Skeletal muscle satellite cell (primary cell): ENCODE measurements at regions not wholly inside any gene's neighbourhood (a gene's known extent, or its start where the extent isn't known, plus 50 kb on each side); places are given as distances from the start of the nearest gene placed in this dataset.

Experiments used
- H3K27me3 ChIP-seq: 2 replicates; pipeline ENCODE4 v1.7.0; 2013; ENCODE audit warnings: low read length; ENCODE audit not compliant: control insufficient read depth, insufficient read depth
- H3K36me3 ChIP-seq: 2 replicates; pipeline ENCODE4 v1.7.0; 2013; ENCODE audit warnings: mild to moderate bottlenecking, control low read depth, low read length; ENCODE audit not compliant: insufficient read depth
- H3K4me1 ChIP-seq: 2 replicates; pipeline ENCODE4 v1.7.0; 2013; ENCODE audit warnings: low read length; ENCODE audit not compliant: control insufficient read depth, insufficient read depth
- H3K4me2 ChIP-seq: 2 replicates; pipeline ENCODE4 v1.7.0; 2013; ENCODE audit warnings: mild to moderate bottlenecking, low read length
- H3K4me3 ChIP-seq: 2 replicates; pipeline ENCODE4 v1.7.0; 2013; ENCODE audit warnings: low read length
- H3K9ac ChIP-seq: 2 replicates; pipeline ENCODE4 v1.7.0; 2013; ENCODE audit warnings: mild to moderate bottlenecking, low read depth, low read length, moderate library complexity
- H3K9me3 ChIP-seq: replicated peaks from 2 replicates; pipeline ENCODE4 v1.7.0; 2013; ENCODE audit warnings: mild to moderate bottlenecking, control low read depth, low read length

GRCh38 chr18:78566065-78566464 lies 413.6 kb upstream of the SALL3 start:
- no peak overlapping the region for H3K4me2 ChIP-seq
- no peaks in the 10 kb centered on the region for H3K27me3 ChIP-seq
- H3K4me1 ChIP-seq: no peaks in the 10 kb centered on the region
- H3K9me3 ChIP-seq: peaks cover 26% of the 10 kb centered on the region
- no peaks in the 10 kb centered on the region for H3K36me3 ChIP-seq
- no peak overlapping the region for H3K9ac ChIP-seq
- H3K4me3 ChIP-seq: no peak overlapping the region

GRCh38 chr18:78566720-78567119 lies 412.9 kb upstream of the SALL3 start:
- no peak overlapping the region for H3K9ac ChIP-seq
- no peak overlapping the region for H3K4me2 ChIP-seq
- H3K27me3 ChIP-seq: no peaks in the 10 kb centered on the region
- H3K36me3 ChIP-seq: no peaks in the 10 kb centered on the region
- H3K9me3 ChIP-seq: peaks cover 30% of the 10 kb centered on the region
- no peak overlapping the region for H3K4me3 ChIP-seq
- no peaks in the 10 kb centered on the region for H3K4me1 ChIP-seq

DNA sequence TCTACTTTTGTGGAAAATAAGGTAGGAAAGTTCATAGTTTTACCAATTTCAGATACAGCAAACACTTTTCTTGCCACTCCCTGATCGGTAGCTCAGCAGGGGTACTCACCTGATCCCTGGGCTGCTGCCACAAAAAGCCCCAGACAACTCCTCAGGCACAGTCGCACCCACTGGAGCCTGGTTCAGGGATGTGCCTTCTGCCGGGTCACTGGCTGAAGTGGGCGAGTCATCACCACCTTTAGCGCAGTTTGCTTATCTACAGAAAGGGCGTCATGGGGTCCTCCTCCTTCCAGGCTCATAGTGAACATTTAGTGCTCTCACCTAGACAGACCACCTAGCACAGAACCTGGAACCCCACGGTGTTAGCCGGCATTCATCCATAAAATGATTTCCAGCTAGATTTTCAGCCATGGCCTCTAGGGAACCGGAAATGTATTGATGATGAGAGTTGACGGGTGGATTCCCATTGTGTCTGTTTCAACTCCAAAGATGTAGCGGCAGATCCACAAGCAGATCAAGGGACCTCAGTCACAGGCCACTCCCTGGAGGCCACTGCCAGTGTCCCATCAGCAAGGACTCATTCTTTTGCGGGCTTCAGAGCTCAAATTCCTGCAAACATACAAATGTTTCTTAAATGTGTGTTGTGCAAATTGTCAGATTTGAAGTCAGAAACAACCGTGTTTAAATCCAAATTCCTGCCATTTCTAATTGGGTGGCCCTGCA lies 408.4 kb upstream of the SALL3 start:
- H3K4me2 ChIP-seq: no peak overlapping the region
- H3K9ac ChIP-seq: no peak overlapping the region
- H3K9me3 ChIP-seq: peaks cover 29% of the 10 kb centered on the region
- H3K36me3 ChIP-seq: no peaks in the 10 kb centered on the region
- no peak overlapping the region for H3K4me3 ChIP-seq
- H3K27me3 ChIP-seq: no peaks in the 10 kb centered on the region
- no peaks in the 10 kb centered on the region for H3K4me1 ChIP-seq

GRCh38 chr18:78571831-78572347 lies 407.7 kb upstream of the SALL3 start:
- Histone ChIP-seq H3K36me3 (no peaks in the 10 kb centered on the region), H3K9me3 (peaks cover 26% of the 10 kb centered on the region)

GRCh38 chr18:78573773-78574172 lies 405.8 kb upstream of the SALL3 start:
- no peaks in the 10 kb centered on the region for H3K4me1 ChIP-seq
- no peak overlapping the region for H3K9ac ChIP-seq
- H3K36me3 ChIP-seq: no peaks in the 10 kb centered on the region
- H3K9me3 ChIP-seq: peaks cover 23% of the 10 kb centered on the region
- H3K4me3 ChIP-seq: no peak overlapping the region
- no peaks in the 10 kb centered on the region for H3K27me3 ChIP-seq
- H3K4me2 ChIP-seq: no peak overlapping the region

More at GRCh38 chr18:78571831-78572347, 407.7 kb upstream of the SALL3 start:
- no peak overlapping the region for H3K9ac ChIP-seq
- H3K4me3 ChIP-seq: no peak overlapping the region
- no peaks in the 10 kb centered on the region for H3K27me3 ChIP-seq
- no peak overlapping the region for H3K4me2 ChIP-seq
- H3K4me1 ChIP-seq: no peaks in the 10 kb centered on the region

DNA sequence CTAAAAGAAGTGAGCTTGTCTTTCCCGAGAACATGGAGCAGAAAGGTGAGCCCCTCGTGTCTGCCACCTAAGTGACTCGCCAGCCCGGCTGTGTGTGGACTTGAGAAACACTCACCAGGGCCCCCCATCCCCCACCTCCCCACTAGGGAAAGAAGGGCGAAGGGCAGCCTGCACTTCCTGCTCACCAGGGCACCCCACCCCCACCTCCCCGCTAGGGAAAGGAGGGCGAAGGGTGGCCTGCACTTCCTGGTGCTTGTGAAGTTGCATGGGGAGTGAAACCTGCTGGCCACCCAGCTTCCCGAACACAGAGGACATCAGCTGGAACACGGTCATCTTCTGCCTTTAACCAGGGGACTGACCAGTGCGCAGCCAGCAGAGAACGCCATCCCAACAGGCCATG lies 402.7 kb upstream of the SALL3 start:
- H3K4me1 ChIP-seq: no peaks in the 10 kb centered on the region
- no peak overlapping the region for H3K9ac ChIP-seq
- peaks cover 30% of the 10 kb centered on the region for H3K9me3 ChIP-seq
- H3K36me3 ChIP-seq: no peaks in the 10 kb centered on the region
- no peak overlapping the region for H3K4me2 ChIP-seq
- no peaks in the 10 kb centered on the region for H3K27me3 ChIP-seq
- no peak overlapping the region for H3K4me3 ChIP-seq

GRCh38 chr18:78579449-78579848 lies 400.2 kb upstream of the SALL3 start:
- H3K4me3 ChIP-seq: no peak overlapping the region
- H3K9me3 ChIP-seq: peaks cover 31% of the 10 kb centered on the region
- H3K36me3 ChIP-seq: no peaks in the 10 kb centered on the region

GRCh38 chr18:78579854-78580577 lies 399.6 kb upstream of the SALL3 start:
- H3K9me3 ChIP-seq: peaks cover 30% of the 10 kb centered on the region
- no peaks in the 10 kb centered on the region for H3K4me1 ChIP-seq
- H3K4me3 ChIP-seq: no peak overlapping the region
- H3K4me2 ChIP-seq: no peak overlapping the region
- no peaks in the 10 kb centered on the region for H3K27me3 ChIP-seq
- no peaks in the 10 kb centered on the region for H3K36me3 ChIP-seq
- H3K9ac ChIP-seq: no peak overlapping the region

More at GRCh38 chr18:78579449-78579848, 400.2 kb upstream of the SALL3 start:
- Histone ChIP-seq H3K4me1 (no peaks in the 10 kb centered on the region), H3K27me3 (no peaks in the 10 kb centered on the region), H3K4me2 (no peak overlapping the region), H3K9ac (no peak overlapping the region)

GRCh38 chr18:78580835-78581339 lies 398.7 kb upstream of the SALL3 start:
- H3K36me3 ChIP-seq: no peaks in the 10 kb centered on the region
- H3K9me3 ChIP-seq: peaks cover 29% of the 10 kb centered on the region
- no peak overlapping the region for H3K4me2 ChIP-seq
- no peak overlapping the region for H3K9ac ChIP-seq
- H3K4me3 ChIP-seq: no peak overlapping the region
- no peaks in the 10 kb centered on the region for H3K27me3 ChIP-seq
- no peaks in the 10 kb centered on the region for H3K4me1 ChIP-seq

DNA sequence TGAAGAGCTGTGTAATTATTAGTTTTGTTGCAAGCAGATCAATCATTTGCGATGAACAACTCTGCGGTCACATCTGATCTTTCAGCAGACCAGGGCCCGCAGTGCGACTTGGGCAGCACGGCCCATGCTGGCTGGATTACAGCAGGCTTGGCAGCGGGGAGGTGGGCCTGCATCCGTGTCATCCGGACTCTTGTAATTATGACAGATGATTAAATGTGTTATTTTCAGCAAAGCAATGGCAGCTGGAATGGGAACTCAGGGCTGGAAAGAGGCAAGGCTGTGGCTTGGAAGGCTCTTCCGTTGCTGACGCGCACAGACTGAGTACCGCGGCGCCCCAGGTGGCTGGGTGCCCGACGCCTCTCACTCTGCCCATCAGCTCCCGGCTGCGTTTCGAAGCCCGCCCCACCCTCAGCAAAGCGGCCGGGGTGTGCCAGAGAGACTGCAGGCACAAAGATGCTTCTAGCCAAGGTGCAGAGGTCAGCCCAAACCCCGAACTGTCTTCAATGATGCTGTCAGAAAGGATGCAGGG lies 397.4 kb upstream of the SALL3 start:
- Histone ChIP-seq H3K4me1 (no peaks in the 10 kb centered on the region), H3K4me3 (no peak overlapping the region), H3K36me3 (no peaks in the 10 kb centered on the region), H3K9me3 (peaks cover 26% of the 10 kb centered on the region), H3K27me3 (no peaks in the 10 kb centered on the region), H3K4me2 (no peak overlapping the region), H3K9ac (no peak overlapping the region)

GRCh38 chr18:78582898-78583738 lies 396.5 kb upstream of the SALL3 start:
- Histone ChIP-seq H3K4me3 (no peak overlapping the region), H3K9me3 (peaks cover 34% of the 10 kb centered on the region), H3K27me3 (no peaks in the 10 kb centered on the region), H3K4me2 (no peak overlapping the region), H3K36me3 (no peaks in the 10 kb centered on the region), H3K4me1 (no peaks in the 10 kb centered on the region), H3K9ac (no peak overlapping the region)
